NCI-H2196 (cell line): ENCODE measurements at regions not wholly inside any gene's neighbourhood (a gene's known extent, or its start where the extent isn't known, plus 50 kb on each side); places are given as distances from the start of the nearest gene placed in this dataset.
"Not testable (repeated sequence)": the region's sequence is repeated elsewhere in the genome, so short reads cannot be mapped to it uniquely, and the experiment has no call there.

Experiments used
- DNase-seq: peaks from one replicate; lab custom pipeline; 2025; ENCODE audit not compliant: unreplicated experiment; lab: John Stamatoyannopoulos, UW

- DNase-seq: not testable (repeated sequence)
Measured at GRCh38 chr21:31417214-31417613, 73.2 kb upstream of the TIAM1 start.

DNA sequence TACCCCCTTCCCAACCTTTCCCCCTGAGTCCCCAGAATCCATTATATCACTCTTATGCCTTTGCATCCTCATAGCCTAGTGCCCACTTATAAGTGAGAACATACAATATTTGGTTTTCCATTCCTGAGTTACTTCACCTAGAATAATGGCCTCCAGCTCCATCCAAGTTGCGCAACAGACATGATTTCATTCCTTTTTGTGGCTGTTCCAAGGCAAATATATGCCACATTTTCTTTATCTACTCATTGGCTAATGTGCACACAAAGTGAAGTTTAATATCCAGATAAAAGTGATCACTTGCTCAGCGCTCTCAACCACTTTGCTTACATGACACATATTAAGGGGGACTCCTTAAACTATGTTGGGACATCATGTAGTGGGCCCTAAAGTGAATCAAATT is 72.4 kb upstream of the TIAM1 start:
- DNase-seq: no peak

DNA sequence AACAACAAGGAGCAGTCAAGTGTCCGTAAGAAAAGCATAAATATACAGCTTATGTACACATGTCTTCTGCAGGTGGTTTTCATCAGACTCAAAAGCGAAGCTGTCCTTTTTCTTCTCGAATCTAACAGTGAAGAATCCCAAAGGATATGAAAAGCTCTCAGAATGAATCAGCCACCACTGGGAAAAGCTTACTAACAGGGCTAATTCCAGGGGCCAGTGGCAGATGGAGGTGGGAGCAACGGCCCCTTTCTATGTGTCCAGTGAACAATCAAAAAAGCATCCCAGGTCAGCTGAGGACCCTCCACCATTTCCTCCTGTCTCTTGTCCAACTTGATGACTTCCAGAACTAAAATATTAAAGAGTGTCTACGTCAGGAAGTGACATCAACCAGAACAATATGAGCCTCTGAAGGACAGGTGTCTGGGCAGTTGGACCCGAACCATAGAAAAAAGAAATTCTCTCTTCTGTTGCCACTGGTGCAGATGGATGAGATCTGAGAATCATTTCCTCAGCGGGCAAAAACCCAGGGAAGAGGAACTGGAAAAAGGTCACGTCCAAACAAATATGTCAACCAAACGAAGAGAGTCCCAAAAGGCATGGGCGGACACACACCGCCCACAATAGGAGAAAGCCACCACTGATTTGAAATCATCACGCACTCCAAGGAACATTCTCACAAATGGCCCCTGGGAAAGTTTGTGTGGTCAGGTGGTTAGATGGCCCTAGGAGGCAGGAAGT is 70.4 kb upstream of the TIAM1 start:
- no peak for DNase-seq

GRCh38 chr21:31413698-31414097 is 69.6 kb upstream of the TIAM1 start:
- DNase-seq: no peak

DNA sequence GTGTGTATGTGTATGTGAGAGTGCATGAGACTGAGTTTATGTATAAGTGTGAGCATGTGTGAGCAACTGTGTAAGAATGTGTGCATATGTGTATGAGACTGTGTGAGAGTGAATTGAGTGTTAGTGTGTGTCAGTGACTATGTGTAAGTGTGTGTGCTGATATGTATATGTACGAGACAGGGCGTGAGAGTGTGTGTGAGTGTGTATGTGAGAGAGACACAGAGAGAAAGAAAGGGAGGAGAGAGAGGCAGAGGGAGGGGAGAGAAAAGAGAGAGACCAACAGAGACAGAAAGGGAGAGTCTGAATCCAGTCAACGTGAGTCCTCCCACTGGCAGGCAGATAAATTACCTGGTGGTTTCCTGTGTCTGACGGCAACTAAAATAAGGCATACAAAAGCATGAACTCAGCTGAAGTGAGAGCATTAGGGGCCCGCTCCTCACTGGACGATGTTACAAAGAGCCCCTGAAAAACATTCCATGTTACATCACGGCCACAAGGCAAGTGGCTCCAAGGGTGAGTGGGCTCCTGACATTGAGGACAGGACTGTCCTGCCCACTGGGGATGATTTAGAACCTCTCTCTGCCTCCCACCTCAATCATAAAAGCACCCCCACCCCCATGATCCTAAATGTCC is 66.6 kb upstream of the TIAM1 start:
- DNase-seq: no peak

DNA sequence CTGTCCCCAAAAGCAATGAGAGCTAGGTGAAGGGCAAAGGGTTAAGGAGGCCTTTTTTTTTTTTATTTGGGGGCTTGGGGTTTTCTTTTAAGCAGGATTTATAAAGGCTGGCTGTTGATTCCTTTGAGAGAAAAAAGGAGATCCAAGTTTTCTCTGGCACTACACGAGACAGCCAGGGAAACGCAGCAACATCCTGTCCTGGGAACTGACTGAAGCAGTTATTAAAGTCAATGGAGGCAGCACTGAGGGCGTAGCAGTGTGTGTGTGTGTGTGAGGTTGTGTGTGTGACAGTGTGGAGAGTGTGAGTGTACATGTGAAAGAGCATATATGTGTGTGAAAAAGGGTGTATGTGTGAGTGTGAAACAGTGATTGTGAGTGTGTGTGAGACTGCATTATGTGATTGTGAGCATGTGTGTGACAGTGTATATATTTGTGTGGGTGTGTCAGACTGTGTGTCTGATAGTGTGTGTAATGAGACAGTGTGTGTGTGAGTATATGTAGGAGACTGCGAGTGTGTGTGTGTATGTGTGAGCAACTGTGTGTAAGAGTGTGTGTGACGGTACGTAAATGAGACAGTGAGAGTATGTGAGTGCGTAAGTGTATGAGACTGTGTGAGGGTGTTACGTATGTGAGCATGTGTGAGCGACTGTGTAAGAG is 65.9 kb upstream of the TIAM1 start:
- no peak for DNase-seq

- DNase-seq: no peak
Measured at GRCh38 chr21:31408301-31409088, 64.4 kb upstream of the TIAM1 start.

DNA sequence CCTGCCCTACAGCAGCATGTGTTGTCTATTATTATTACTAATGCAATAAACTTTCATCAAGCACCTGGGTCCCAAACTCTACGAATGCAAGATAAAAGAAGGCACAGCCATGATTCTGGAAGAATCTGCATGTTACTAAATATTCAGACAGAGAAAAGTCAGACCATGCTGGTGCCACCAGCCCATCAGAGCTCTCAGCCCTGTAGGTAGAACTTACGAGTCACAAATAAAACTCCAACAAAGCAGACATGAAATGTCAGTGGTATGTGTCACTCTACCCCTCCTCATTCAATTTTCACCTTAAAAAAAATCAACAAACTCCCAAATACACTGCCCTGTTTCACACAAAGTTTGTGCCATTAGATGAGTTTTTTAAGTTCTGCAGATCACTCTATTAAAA is 62.4 kb upstream of the TIAM1 start:
- no peak for DNase-seq

GRCh38 chr21:31405604-31406003 is 61.5 kb upstream of the TIAM1 start:
- no peak for DNase-seq

GRCh38 chr21:31403596-31404333 is 59.7 kb upstream of the TIAM1 start:
- DNase-seq: no peak

GRCh38 chr21:31399591-31399990 is 55.5 kb upstream of the TIAM1 start:
- no peak for DNase-seq

- no peak for DNase-seq
Measured at GRCh38 chr21:31398574-31398973, 54.5 kb upstream of the TIAM1 start.

DNA sequence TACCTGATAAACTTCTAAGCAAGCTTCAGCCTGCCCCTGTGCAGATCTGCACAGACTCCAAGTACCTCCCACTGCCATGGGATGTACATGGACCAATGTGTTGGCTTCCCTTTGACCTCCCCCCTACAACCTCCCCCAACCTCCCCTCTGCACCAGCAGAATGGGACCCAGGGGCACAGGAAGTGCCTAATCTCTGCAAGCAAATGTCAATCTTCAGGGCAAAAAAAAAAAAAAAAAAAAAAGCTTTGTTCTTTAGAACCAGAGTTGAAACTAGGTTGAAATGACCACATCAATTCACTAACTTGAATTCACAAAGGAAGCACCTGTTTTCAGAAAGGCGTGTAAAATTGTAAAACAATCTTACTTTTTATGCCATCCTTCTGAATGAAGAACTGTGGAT is 53.9 kb upstream of the TIAM1 start:
- DNase-seq: no peak

GRCh38 chr21:31397515-31397926 is 53.5 kb upstream of the TIAM1 start:
- peak; percentile 54 for DNase-seq

DNA sequence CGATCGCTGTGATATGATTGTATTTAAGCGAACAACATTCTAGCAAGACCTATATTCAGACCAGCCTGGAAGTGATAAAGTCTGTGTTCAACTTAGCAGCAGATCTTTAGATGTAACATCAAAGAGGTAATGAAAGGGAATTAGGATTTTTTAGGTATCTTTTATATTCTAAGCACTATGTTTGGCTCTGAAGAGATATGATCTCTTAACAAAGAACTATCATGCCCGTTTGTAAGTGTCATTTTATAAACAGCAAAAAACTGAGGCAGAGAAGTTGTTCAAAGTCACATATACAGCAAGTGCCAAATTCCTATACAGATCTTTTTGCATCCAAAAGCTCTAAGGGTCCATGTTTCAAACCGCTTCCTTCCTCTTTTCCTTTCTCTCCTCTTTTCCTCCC is 53.0 kb upstream of the TIAM1 start:
- DNase-seq: no peak

DNA sequence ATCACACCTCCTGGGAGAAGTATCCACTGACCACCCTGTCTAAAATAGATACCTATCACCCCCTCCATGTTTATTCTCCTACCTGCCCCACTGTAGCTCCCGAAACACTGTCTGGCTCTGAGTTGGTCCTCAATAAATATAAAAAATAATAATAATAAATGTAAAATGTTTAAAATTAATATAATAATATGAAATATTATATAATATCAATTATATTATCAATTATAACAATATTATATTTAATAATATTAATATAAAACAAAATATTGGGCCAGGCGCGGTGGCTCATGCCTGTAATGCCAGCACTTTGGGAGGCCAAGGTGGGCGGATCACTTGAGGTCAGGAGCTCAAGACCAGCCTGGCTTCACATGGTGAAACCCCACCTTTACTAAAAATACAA is 52.3 kb upstream of the TIAM1 start:
- DNase-seq: no peak

GRCh38 chr21:31395791-31396190 is 51.7 kb upstream of the TIAM1 start:
- DNase-seq: no peak

GRCh38 chr21:31395268-31395667 is 51.2 kb upstream of the TIAM1 start:
- no peak for DNase-seq

DNA sequence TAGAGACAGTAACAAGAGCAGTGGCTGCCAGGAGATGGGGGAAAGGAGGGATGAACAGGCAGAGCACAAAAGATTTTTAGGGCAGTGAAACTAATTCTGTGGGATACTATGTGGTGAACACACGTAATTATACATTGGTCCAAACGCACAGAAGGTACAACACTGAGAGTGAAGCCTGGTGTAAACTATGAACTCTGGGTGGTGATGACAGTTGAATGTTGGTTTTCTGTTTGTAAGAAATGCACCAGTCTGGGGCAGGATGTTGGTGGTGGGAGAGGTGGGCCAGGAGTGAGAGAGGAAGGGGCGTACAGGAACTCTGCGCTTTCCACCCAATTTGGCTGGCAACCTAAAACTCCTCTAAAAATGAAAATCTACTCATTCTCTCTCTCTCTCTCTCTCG is 50.2 kb upstream of the TIAM1 start:
- no peak for DNase-seq
